GM12875 (cell line): ENCODE measurements at regions not wholly inside any gene's neighbourhood (a gene's known extent, or its start where the extent isn't known, plus 50 kb on each side); places are given as distances from the start of the nearest gene placed in this dataset.
"Not testable (repeated sequence)": the region's sequence is repeated elsewhere in the genome, so short reads cannot be mapped to it uniquely, and the experiment has no call there.

Source experiments
- H3K4me3 ChIP-seq: one replicate; pipeline ENCODE4 v1.5.1; 2011; ENCODE audit warnings: low read depth, low read length, control low read depth
- CTCF ChIP-seq: IDR thresholded peaks from 2 replicates; pipeline ENCODE4 v1.5.1; 2011; ENCODE audit warnings: low read depth, mild to moderate bottlenecking, control low read depth, inconsistent platforms, low read length, moderate library complexity, borderline replicate concordance; ENCODE audit not compliant: insufficient read depth

DNA sequence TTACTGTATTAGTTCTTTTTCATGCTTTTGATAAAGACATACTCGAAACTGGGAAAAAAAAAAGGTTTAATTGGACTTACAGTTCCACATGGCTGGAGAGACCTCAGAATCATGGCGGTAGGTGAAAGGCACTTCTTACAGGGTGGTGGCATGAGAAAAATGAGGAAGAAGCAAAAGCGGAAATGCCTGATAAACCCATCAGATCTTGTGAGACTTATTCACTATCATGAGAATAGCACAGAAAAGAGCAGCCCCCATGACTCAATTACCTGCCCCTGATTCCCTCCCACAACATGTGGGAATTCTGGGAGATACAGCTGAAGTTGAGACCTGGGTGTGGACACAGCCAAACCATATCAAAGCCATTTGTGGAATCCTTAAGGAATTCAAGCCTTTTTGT lies 1238.9 kb downstream of the ADGRL3 start:
- no peak for TF ChIP-seq CTCF

DNA sequence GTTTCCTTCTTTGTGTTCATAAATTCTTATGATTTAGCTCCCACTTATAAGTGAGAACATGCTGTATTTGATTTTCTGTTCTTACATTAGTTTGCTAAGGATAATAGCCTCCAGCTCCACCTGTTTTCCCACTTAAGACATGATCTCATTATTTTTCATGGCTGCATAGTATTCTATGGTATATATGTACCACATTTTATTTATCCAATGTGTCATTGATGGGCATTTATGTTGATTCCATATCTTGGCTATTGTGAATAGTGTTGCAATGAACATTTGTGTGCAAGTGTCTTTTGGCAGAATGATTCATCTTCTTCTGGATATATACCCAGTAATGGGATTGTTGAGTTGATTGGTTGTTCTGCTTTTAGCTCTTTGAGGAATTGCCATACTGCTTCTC lies 1234.8 kb downstream of the ADGRL3 start:
- no peak for TF ChIP-seq CTCF
- H3K4me3 ChIP-seq: no peak overlapping the region

More for the DNA sequence above, 1238.9 kb downstream of the ADGRL3 start:
- H3K4me3 ChIP-seq: no peak overlapping the region

GRCh38 chr4:62431513-62432231 lies 1231.5 kb downstream of the ADGRL3 start:
- H3K4me3 ChIP-seq: not testable (repeated sequence)

DNA sequence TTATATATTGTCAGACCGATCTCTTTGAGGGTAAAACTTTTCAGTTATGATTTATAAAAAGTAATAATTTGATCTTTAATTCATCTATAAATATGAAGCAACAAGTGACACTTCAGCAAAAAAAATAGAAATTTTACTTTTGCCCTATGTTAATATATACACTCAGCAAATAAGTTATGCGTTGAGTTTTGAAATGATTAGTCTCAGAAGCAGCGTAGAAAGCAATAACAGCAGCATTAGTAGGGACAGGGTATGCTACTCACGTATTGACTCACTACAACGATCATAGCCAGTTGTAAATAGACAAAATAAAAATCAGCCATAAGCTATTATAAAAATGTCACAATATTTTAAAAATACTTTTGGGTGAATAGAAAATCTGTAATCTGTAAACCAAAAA lies 1229.2 kb downstream of the ADGRL3 start:
- no peak overlapping the region for H3K4me3 ChIP-seq
- TF ChIP-seq CTCF: no peak

GRCh38 chr4:62415256-62415655 lies 1215.1 kb downstream of the ADGRL3 start:
- TF ChIP-seq CTCF: no peak
- no peak overlapping the region for H3K4me3 ChIP-seq

DNA sequence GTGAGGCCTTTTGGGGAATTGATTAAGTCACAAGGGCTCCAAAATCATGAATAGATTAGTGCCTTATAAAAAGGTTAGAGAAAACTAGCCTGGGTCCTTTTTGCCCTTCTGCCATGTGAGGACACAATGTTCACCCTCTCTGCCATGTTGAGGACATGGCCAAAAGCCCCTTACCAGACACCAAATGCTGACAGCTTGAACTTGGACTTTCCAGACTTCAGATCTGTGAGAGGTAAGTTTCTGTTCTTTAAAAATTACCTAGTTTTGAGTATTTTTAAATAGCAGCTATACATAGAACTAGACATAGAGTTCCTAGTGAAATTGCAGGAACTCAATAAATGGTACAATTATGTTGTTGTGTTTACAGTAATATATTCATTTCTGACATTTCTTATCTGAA lies 1214.4 kb downstream of the ADGRL3 start:
- no peak for TF ChIP-seq CTCF
- H3K4me3 ChIP-seq: no peak overlapping the region

DNA sequence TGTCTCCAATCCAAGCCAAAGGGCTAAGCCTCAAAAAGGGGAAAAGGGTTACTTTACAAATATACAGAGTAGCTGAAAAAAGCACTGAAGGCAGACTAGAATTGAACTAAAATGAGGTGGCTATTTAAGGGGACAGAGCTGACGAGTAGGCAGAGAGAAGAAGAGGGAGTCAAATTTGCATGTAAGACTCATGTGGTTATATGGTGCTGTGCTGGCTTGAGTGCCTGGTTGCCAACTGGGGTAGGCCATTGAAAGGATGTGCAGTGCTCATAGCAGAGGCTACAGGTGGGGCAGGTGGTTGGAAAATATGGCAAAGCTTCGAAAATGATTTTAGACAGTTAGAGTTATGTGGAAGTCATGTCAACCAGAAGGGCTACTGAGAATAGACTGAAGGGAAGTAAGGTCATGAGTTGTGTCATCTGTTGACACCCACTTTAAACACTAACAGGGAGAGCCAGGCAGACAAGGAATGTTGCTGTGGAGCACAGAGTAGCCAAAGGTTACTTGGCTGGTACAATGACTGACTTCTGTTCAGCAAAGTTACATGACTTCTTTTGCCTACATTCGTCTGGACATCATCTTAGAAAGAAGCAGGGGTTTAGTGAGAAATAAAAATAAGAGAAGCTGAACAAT lies 1210.4 kb downstream of the ADGRL3 start:
- TF ChIP-seq CTCF: no peak

More for the DNA sequence above, 1210.4 kb downstream of the ADGRL3 start:
- H3K4me3 ChIP-seq: no peak overlapping the region
